ENCODE measurements at regions not wholly inside any gene's neighbourhood (a gene's known extent, or its start where the extent isn't known, plus 50 kb on each side); places are given as distances from the start of the nearest gene placed in this dataset.

DNA sequence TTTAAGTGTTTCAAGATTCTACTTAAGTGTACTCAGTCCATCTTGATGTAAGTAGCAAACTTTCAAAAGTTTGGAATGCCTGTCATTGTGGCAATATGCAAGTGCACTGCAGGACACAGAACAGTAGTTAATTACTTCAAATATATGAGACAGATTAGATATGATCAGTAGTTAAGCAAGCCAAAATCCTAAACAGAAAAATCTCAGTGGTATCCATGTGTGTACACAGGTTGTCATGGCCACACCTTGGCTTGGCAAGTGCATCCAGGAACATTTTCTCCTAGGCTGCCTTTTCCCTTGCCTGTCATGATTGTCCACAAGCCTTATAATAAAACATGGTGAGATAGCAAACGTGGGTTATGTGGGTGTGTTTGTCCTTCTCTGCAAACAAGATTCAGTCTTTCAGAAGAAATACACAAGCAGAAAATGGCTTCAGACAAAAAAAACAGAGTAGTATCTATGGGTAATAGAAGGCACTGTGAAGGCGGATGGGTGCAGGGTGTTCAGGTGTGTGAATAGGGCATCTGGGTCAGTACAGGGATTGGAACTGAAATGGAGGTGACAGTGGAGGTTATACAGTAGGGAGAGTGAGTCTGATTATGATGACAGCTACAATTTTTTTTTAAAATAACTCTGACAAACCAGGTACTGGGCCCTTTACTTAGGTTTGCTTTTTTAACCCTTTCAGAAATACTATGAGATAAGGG is 229.0 kb upstream of the LRIG1 start:
- Histone ChIP-seq H3K27me3 (ENCODE audit: insufficient read depth, low read length) (peaks cover 22% of the 10 kb centered on the region), H3K27ac (ENCODE audit: low read depth, low read length) (no peak overlapping the region), H3K9ac (ENCODE audit: low read length) (no peak overlapping the region), H4K20me1 (ENCODE audit: insufficient read depth) (no peaks in the 10 kb centered on the region), H3K36me3 (ENCODE audit: control insufficient read depth in 1 of 2, insufficient read depth in 2 of 2, low read length in 2 of 2) (no peaks in the 10 kb centered on the region), H3K4me2 (ENCODE audit: low read length) (no peak overlapping the region), H3K4me1 (ENCODE audit: control insufficient read depth in 1 of 2, insufficient read depth in 2 of 2, low read length in 2 of 2) (no peaks in the 10 kb centered on the region), H3K4me3 (replicated peaks in 1 of 2; ENCODE audit: low read depth in 1 of 2, low read length in 2 of 2) (no peak overlapping the region), H3K79me2 (ENCODE audit: insufficient read depth, low read length) (no peaks in the 10 kb centered on the region), H2AFZ (ENCODE audit: low read depth, low read length, poor library complexity, severe bottlenecking) (no peak overlapping the region), H3K9me3 (ENCODE audit: control insufficient read depth in 1 of 2, insufficient read depth in 1 of 2, low read depth in 1 of 2, low read length in 2 of 2) (no peaks in the 10 kb centered on the region), H3K9me2 (ENCODE audit: insufficient read depth) (no peaks in the 10 kb centered on the region)
- ChIA-PET POLR2A (no interaction called here), RAD21 (ENCODE audit: low non-redundant PET in 1 of 2, low total read pairs in 2 of 2, uncharacterized antibody in 2 of 2, unreplicated experiment in 2 of 2) (no interaction called here), CTCF (no interaction called here)
- DNase-seq (ENCODE audit: low read depth, low spot score) (no peak), ATAC-seq (no peak)
- BruUV-seq (replicated peaks) = no TSS peak
- TF ChIP-seq ZNF274 (IDR thresholded peaks at IDR 0.05; ENCODE audit: low read depth, low read length) (no peak), JUND (IDR thresholded peaks at IDR 0.05) (no peak), CEBPB (IDR thresholded peaks at IDR 0.05; ENCODE audit: low read depth) (no peak), POLR2AphosphoS5 (IDR thresholded peaks at IDR 0.05; ENCODE audit: low read depth, low read length) (no peak), EZH2phosphoT487 (IDR thresholded peaks at IDR 0.05; ENCODE audit: borderline replicate concordance) (no peak), EGR1 (IDR thresholded peaks at IDR 0.05; ENCODE audit: low read depth) (no peak), CBX3 (IDR thresholded peaks at IDR 0.05; ENCODE audit: low read depth) (no peak), ATF3 (IDR thresholded peaks at IDR 0.05) (no peak), FOSL1 (IDR thresholded peaks at IDR 0.05; ENCODE audit: low read depth) (no peak), SP1 (IDR thresholded peaks at IDR 0.05; ENCODE audit: low read depth) (no peak), ZFX (IDR thresholded peaks at IDR 0.05) (no peak), CTCF (IDR thresholded peaks at IDR 0.05 in 2 of 3, conservative IDR thresholded peaks at IDR 0.05 in 1 of 3; ENCODE audit: borderline replicate concordance in 1 of 3, insufficient read depth in 1 of 3, low read depth in 2 of 3, low read length in 2 of 3) (no peak)
- TF ChIP-seq, protein P1, sequence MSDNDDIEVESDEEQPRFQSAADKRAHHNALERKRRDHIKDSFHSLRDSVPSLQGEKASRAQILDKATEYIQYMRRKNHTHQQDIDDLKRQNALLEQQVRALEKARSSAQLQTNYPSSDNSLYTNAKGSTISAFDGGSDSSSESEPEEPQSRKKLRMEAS (IDR thresholded peaks at IDR 0.05) = no peak
- intact Hi-C loops (cut with micrococcal nuclease) = no loop called here

Measured in HCT116 (cell line).